NT2/D1 (cell line): ENCODE measurements at regions not wholly inside any gene's neighbourhood (a gene's known extent, or its start where the extent isn't known, plus 50 kb on each side); places are given as distances from the start of the nearest gene placed in this dataset.

Experiments used
- DNase-seq: peaks from one replicate; pipeline ENCODE4 v3.0.0-alpha.2; 2011; ENCODE audit warnings: low read depth, low spot score
- H3K27me3 ChIP-seq: 2 replicates; pipeline ENCODE4 v1.6.0; 2011; ENCODE audit warnings: mild to moderate bottlenecking; ENCODE audit not compliant: insufficient read length, insufficient read depth
- H3K36me3 ChIP-seq: 2 replicates; pipeline ENCODE4 v1.6.1; 2011; ENCODE audit warnings: mild to moderate bottlenecking, low read length, mixed read lengths; ENCODE audit not compliant: insufficient read depth, insufficient read length
- H3K4me1 ChIP-seq: 2 replicates; pipeline ENCODE4 v1.5.1; 2011; ENCODE audit not compliant: insufficient read depth, insufficient read length
- H3K4me3 ChIP-seq: 2 replicates; pipeline ENCODE4 v1.5.1; 2011; ENCODE audit warnings: low read depth; ENCODE audit not compliant: insufficient read length
- H3K9ac ChIP-seq: 2 replicates; pipeline ENCODE4 v1.6.0; 2011; ENCODE audit warnings: low read depth; ENCODE audit not compliant: insufficient read length
- H3K9me3 ChIP-seq: 2 replicates; pipeline ENCODE4 v1.5.1; 2011; ENCODE audit warnings: mild to moderate bottlenecking, low read length; ENCODE audit not compliant: insufficient read depth
- SUZ12 ChIP-seq: IDR thresholded peaks from 2 replicates; pipeline ENCODE4 v1.6.1; 2011; ENCODE audit not compliant: insufficient read length, insufficient read depth; ENCODE audit errors: extremely low read depth
- YY1 ChIP-seq: IDR thresholded peaks from 2 replicates; pipeline ENCODE4 v1.6.1; 2011; ENCODE audit not compliant: insufficient read length, insufficient read depth
- ZNF274 ChIP-seq: IDR thresholded peaks from 2 replicates; pipeline ENCODE4 v1.6.1; 2011; ENCODE audit warnings: mild to moderate bottlenecking, low read depth, low read length

DNA sequence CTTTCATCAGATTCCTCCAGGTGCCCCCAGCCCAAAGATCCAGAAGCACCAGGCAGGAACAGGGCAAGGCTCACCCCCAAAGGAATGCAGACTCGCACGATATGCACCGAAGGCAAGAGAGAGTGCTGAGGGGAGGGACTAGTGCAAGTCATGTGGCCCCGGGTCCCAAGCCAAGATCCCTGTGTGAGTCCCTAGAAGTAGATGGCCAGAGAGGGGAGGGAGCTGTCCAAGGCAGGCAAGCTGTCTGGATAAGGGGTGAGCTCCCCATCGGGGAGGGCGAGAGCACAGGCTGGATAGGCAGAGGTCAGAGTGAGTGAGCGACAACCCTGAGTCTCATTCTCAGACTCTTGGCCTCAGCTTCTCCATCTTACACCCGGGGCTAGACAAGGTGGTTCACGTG lies 171.5 kb upstream of the LINGO1 start:
- no peak for TF ChIP-seq ZNF274
- no peak for TF ChIP-seq SUZ12
- no peak overlapping the region for H3K4me3 ChIP-seq
- no peak for DNase-seq
- no peak overlapping the region for H3K9ac ChIP-seq
- peaks cover 5% of the 10 kb centered on the region for H3K27me3 ChIP-seq
- peaks cover 12% of the 10 kb centered on the region for H3K4me1 ChIP-seq
- H3K9me3 ChIP-seq: no peaks in the 10 kb centered on the region
- H3K36me3 ChIP-seq: no peaks in the 10 kb centered on the region

DNA sequence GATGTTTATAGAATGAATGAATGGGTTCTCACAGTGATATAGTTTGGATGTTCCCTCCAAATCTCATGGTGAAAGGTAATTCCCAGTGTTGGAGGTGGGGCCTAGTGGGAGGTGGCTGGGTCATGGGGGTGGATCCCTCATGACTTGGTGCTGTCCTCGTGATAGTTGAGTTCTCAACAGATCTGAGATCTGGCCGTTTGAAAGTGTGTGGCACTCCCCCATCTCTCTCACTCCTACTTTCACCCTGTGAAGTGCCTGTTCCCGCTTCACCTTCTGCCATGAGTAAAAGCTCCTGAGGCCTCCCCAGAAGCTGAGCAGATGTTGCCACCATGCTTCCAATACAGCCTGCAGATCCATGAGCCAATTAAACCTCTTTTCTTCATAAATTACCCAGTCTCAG lies 170.8 kb upstream of the LINGO1 start:
- TF ChIP-seq YY1: no peak
- no peak for TF ChIP-seq SUZ12
- no peak for TF ChIP-seq ZNF274
- no peak overlapping the region for H3K9ac ChIP-seq
- H3K36me3 ChIP-seq: no peaks in the 10 kb centered on the region
- peaks cover 5% of the 10 kb centered on the region for H3K27me3 ChIP-seq
- H3K4me1 ChIP-seq: peaks cover 12% of the 10 kb centered on the region
- no peak overlapping the region for H3K4me3 ChIP-seq
- DNase-seq: no peak
- H3K9me3 ChIP-seq: no peaks in the 10 kb centered on the region

DNA sequence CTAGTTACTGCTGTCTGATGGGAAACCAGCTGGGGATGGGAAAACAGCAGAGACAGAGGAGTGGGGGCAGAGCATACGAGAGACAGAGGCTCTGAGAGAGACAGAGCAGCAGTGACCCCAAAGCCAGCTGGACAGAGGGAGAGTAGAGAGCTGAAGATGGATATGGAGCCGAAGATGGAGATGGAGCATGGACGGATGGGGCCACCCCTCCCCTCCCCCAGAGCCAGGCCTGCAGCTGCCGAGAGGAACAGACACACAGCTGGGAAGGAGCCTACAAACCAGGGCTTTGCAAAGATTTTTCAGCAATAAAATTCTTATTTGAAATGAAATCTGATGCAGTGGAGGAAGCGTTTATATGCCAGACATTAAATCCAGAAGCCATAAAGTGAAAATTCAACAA lies 167.6 kb upstream of the LINGO1 start:
- Histone ChIP-seq H3K4me1 (peaks cover 18% of the 10 kb centered on the region), H3K36me3 (no peaks in the 10 kb centered on the region), H3K4me3 (no peak overlapping the region), H3K9ac (no peak overlapping the region), H3K27me3 (peaks cover 4% of the 10 kb centered on the region), H3K9me3 (no peaks in the 10 kb centered on the region)
- TF ChIP-seq ZNF274 (no peak), SUZ12 (no peak), YY1 (no peak)
- no peak for DNase-seq

DNA sequence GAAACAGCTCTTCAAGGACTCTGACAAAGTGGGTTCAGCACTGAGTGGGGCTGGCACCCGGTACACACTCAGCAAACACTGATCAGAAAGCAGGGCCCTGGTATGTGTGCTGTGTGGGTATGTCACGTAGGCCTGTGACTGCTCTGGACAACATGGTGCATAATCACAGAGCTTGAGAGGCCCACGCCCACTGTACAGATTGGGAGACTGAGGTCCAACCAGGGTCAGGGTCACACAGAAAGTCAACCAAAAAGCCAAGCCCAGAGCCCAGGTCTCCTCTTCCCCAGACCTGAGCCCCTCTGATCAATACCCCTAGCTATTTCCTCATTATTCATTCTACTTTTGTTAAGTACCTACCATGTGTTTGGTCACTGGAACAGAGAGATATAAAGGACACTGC lies 166.1 kb upstream of the LINGO1 start:
- Histone ChIP-seq H3K4me3 (no peak overlapping the region), H3K27me3 (no peaks in the 10 kb centered on the region), H3K4me1 (peaks cover 10% of the 10 kb centered on the region), H3K9me3 (no peaks in the 10 kb centered on the region), H3K36me3 (no peaks in the 10 kb centered on the region), H3K9ac (no peak overlapping the region)
- TF ChIP-seq YY1 (no peak), SUZ12 (no peak), ZNF274 (no peak)
- DNase-seq: no peak

DNA sequence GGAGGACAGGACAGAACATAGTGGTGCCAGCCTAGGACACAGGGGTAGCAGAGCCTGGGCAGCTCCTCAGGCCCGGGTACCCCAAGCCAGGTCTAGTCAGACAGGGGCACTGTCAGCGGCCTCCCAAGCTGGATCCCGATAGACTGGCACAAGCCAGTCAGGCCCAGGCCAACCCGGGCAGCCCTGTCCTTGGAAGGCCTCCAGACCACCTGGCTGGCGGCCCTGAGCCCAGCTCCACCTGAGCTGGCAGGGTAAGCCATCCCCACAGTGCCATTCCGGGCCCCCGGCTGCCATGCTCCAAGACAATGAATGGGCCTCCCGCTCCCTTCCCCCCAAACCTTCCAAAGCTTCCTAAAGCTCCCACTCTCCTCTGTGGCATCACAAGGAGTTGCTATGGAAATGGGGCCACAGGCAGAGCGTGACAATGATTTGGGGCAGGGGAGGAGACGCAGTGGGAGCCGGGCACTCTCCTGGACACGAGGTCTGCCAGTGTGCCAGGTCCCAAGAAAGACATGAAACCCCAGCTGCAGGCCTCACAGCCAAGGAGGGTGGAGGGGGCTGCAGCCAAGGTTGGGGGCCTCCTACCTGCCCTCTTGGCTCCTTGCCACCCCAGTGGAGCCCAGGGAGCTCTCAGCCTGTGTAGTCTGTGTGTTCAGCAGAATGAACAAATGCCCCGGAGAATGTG lies 165.6 kb upstream of the LINGO1 start:
- no peak for DNase-seq
- Histone ChIP-seq H3K4me1 (peaks cover 10% of the 10 kb centered on the region), H3K9me3 (no peaks in the 10 kb centered on the region), H3K27me3 (no peaks in the 10 kb centered on the region), H3K4me3 (no peak overlapping the region), H3K36me3 (no peaks in the 10 kb centered on the region), H3K9ac (no peak overlapping the region)
- TF ChIP-seq YY1: no peak
- TF ChIP-seq SUZ12: no peak
- TF ChIP-seq ZNF274: no peak

DNA sequence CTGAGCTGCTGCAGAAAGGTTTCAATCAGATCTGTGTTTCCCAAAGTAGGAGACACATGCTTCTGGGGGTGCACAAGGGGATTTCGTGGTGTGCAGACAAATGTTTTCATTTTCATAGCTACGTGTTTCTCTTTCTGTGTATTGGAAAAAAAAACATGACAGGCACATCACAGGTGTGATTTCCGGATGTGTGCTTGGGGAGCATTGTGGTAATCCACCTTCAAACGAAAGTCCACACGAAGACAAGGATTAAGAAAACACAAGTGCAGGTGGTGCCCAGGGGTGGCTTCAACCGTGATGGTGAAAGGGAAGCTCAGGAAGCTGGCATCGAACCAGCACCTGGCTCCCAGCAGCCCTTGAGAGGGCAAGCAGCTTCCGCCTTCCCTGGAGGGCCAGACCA lies 164.6 kb upstream of the LINGO1 start:
- Histone ChIP-seq H3K4me3 (no peak overlapping the region), H3K4me1 (peaks cover 10% of the 10 kb centered on the region), H3K9me3 (no peaks in the 10 kb centered on the region), H3K36me3 (no peaks in the 10 kb centered on the region), H3K27me3 (no peaks in the 10 kb centered on the region), H3K9ac (no peak overlapping the region)
- no peak for TF ChIP-seq ZNF274
- TF ChIP-seq SUZ12: no peak
- no peak for TF ChIP-seq YY1
- no peak for DNase-seq

DNA sequence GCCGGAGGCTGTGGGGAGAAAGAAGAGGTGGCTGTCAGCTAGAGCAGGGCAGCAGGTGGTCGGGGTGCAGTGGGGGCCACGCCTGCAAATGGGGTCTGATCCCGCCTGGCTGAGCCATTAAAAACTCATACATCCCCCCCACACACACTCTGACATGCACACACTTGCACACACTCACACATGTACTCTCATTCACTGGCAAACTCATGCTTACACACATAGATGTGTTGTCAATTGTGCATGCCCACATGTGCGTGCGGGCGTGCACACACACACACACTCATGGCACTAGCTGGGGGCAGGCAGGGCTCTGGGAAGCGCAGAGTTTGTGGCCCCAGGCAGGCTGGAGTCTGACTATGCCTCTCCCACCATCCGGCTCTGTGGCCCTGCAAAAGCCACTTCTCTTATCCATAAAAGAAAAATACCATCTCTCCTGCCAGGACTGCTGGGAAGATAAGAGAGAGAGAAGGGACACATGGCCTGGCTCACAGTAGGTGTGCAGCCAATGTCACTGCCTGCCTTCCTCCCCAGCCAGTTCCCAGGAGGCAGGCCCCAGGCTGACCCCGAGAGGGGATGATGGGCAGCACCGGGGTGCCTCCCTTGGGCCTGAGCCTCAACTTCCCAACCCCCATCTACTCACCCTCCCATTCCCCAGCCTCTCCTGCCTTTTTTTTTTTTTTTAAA lies 163.5 kb upstream of the LINGO1 start:
- H3K27me3 ChIP-seq: peaks cover 1% of the 10 kb centered on the region
- DNase-seq: no peak
- no peaks in the 10 kb centered on the region for H3K9me3 ChIP-seq
- H3K4me3 ChIP-seq: no peak overlapping the region
- TF ChIP-seq ZNF274 (no peak), YY1 (no peak), SUZ12 (no peak)
- peaks cover 10% of the 10 kb centered on the region for H3K4me1 ChIP-seq
- H3K36me3 ChIP-seq: no peaks in the 10 kb centered on the region
- H3K9ac ChIP-seq: no peak overlapping the region
